Non-pigmented ciliary epithelial cell (primary cell): ENCODE measurements at regions not wholly inside any gene's neighbourhood (a gene's known extent, or its start where the extent isn't known, plus 50 kb on each side); places are given as distances from the start of the nearest gene placed in this dataset.

Source experiments
- DNase-seq: peaks from one replicate; pipeline ENCODE4 v3.0.0-alpha.2; 2010; ENCODE audit warnings: low read depth

- no peak for DNase-seq
Measured at GRCh38 chr5:124461941-124462340, 284.5 kb downstream of the ZNF608 start.

GRCh38 chr5:124461157-124461556 lies 285.3 kb downstream of the ZNF608 start:
- no peak for DNase-seq

GRCh38 chr5:124460642-124461041 lies 285.8 kb downstream of the ZNF608 start:
- no peak for DNase-seq

- no peak for DNase-seq
Measured at GRCh38 chr5:124459984-124460383, 286.5 kb downstream of the ZNF608 start.

- DNase-seq = no peak
Measured at GRCh38 chr5:124457901-124458300, 288.5 kb downstream of the ZNF608 start.

- no peak for DNase-seq
Measured at GRCh38 chr5:124457101-124457500, 289.3 kb downstream of the ZNF608 start.

GRCh38 chr5:124456249-124456648 lies 290.2 kb downstream of the ZNF608 start:
- no peak for DNase-seq

GRCh38 chr5:124454081-124454480 lies 292.4 kb downstream of the ZNF608 start:
- no peak for DNase-seq

GRCh38 chr5:124453221-124454051 lies 293.0 kb downstream of the ZNF608 start:
- DNase-seq = peak; percentile 59

- DNase-seq = no peak
Measured at GRCh38 chr5:124452412-124452811, 294.0 kb downstream of the ZNF608 start.

- no peak for DNase-seq
Measured at GRCh38 chr5:124451721-124452383, 294.6 kb downstream of the ZNF608 start.

GRCh38 chr5:124446120-124446519 lies 300.3 kb downstream of the ZNF608 start:
- no peak for DNase-seq

- no peak for DNase-seq
Measured at GRCh38 chr5:124445070-124445619, 301.3 kb downstream of the ZNF608 start.

- no peak for DNase-seq
Measured at GRCh38 chr5:124444147-124444775, 302.2 kb downstream of the ZNF608 start.

- DNase-seq = no peak
Measured at GRCh38 chr5:124440471-124440870, 306.0 kb downstream of the ZNF608 start.

GRCh38 chr5:124439609-124440008 lies 306.8 kb downstream of the ZNF608 start:
- DNase-seq = no peak

- DNase-seq = no peak
Measured at GRCh38 chr5:124438903-124439281, 307.5 kb downstream of the ZNF608 start.

- DNase-seq = no peak
Measured at GRCh38 chr5:124438026-124438902, 308.2 kb downstream of the ZNF608 start.

- no peak for DNase-seq
Measured at GRCh38 chr5:124436294-124436693, 310.1 kb downstream of the ZNF608 start.

- no peak for DNase-seq
Measured at GRCh38 chr5:124433170-124433569, 313.3 kb downstream of the ZNF608 start.

- no peak for DNase-seq
Measured at GRCh38 chr5:124421584-124421983, 324.9 kb downstream of the ZNF608 start.

GRCh38 chr5:124420952-124421351 lies 325.5 kb downstream of the ZNF608 start:
- DNase-seq = no peak
